ENCODE measurements at regions not wholly inside any gene's neighbourhood (a gene's known extent, or its start where the extent isn't known, plus 50 kb on each side); places are given as distances from the start of the nearest gene placed in this dataset.

DNA sequence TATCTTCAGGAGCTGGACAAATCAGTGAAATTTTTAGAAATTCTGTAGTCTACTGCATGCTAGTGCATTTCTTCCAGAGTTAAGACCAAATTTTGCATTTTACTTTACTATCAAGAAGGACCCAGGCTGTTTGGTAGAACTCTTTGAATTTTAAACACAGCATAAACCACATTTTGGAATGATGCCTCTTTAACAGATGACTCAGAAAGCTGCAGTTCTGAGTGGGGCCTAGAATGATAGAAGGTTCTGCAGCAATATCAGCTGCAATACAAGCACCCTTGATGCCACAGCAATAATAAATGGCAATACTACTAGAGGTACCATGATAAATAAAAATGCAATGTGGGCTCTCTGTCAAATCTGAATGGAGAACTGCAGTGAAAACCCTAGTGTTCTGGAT lies 198.7 kb downstream of the TMA16 start:
- TF ChIP-seq, protein P1, sequence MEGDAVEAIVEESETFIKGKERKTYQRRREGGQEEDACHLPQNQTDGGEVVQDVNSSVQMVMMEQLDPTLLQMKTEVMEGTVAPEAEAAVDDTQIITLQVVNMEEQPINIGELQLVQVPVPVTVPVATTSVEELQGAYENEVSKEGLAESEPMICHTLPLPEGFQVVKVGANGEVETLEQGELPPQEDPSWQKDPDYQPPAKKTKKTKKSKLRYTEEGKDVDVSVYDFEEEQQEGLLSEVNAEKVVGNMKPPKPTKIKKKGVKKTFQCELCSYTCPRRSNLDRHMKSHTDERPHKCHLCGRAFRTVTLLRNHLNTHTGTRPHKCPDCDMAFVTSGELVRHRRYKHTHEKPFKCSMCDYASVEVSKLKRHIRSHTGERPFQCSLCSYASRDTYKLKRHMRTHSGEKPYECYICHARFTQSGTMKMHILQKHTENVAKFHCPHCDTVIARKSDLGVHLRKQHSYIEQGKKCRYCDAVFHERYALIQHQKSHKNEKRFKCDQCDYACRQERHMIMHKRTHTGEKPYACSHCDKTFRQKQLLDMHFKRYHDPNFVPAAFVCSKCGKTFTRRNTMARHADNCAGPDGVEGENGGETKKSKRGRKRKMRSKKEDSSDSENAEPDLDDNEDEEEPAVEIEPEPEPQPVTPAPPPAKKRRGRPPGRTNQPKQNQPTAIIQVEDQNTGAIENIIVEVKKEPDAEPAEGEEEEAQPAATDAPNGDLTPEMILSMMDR (IDR thresholded peaks at IDR 0.05): no peak
- no peak for TF ChIP-seq POLR2A (IDR thresholded peaks at IDR 0.05)

Measured in vagina (tissue), 2 donors.